ENCODE measurements at regions not wholly inside any gene's neighbourhood (a gene's known extent, or its start where the extent isn't known, plus 50 kb on each side); places are given as distances from the start of the nearest gene placed in this dataset.

DNA sequence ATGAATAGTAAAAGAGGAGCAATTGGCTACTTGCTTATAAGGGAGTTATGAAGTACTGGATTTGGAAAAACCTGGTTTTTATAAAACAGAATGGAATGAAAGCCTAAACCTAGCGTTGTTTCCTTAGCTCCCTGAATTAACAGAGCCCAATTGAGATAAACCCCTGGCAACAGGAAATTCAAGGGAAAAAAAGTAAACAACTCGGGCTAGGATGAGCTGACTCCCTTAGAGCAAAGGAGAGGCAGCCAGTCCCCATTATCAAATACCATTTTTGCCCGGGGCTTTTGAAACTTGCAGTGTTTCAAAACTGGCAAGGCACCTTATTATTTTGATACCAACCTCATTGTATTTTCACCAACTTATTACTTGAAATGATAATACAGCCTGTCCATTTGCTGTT, 587.5 kb downstream of the CD109 start:
- Histone ChIP-seq H3K4me3 (no peak overlapping the region), H3K36me3 (no peaks in the 10 kb centered on the region), H3K27me3 (replicated peaks; ENCODE audit: insufficient read depth) (no peaks in the 10 kb centered on the region), H3K9me3 (no peaks in the 10 kb centered on the region), H3K27ac (no peak overlapping the region), H3K4me1 (replicated peaks) (no peaks in the 10 kb centered on the region)
- intact Hi-C loops (cut with DNase I): no loop called here
- DNase-seq (ENCODE audit: low spot score): no peak
- 29% methylated on average over 3 of the region's 3 CpGs for WGBS
- TF ChIP-seq POLR2AphosphoS5 (IDR thresholded peaks at IDR 0.05) (no peak), POLR2A (IDR thresholded peaks at IDR 0.05) (no peak)
- TF ChIP-seq, protein P1, sequence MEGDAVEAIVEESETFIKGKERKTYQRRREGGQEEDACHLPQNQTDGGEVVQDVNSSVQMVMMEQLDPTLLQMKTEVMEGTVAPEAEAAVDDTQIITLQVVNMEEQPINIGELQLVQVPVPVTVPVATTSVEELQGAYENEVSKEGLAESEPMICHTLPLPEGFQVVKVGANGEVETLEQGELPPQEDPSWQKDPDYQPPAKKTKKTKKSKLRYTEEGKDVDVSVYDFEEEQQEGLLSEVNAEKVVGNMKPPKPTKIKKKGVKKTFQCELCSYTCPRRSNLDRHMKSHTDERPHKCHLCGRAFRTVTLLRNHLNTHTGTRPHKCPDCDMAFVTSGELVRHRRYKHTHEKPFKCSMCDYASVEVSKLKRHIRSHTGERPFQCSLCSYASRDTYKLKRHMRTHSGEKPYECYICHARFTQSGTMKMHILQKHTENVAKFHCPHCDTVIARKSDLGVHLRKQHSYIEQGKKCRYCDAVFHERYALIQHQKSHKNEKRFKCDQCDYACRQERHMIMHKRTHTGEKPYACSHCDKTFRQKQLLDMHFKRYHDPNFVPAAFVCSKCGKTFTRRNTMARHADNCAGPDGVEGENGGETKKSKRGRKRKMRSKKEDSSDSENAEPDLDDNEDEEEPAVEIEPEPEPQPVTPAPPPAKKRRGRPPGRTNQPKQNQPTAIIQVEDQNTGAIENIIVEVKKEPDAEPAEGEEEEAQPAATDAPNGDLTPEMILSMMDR (IDR thresholded peaks at IDR 0.05): no peak

DNA sequence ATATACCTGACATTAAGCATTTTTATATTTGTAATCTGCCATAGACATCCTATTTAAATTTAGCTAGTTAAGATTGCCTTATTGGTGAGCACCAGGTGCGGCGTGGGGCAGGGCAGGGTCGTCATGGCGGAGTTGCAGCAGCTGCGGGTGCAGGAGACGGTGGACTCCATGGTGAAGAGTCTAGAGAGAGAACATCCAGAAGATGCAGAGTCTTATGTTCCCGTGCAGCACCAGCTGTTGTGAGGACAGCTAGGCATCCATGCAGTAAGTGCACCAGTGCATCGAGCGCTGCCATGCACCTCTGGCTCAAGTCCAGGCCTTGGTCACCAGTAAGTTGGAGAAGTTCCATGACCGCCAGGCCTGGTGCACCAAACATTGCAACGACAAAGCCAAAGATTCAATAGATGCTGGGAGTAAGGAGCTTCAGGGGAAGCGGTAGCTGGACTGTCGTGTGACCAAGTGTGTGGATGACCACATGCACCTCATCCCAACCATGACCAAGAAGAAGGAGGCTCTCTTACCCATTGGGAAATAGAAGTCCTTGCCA, 586.2 kb downstream of the CD109 start:
- H3K27me3 ChIP-seq (replicated peaks; ENCODE audit: insufficient read depth): no peaks in the 10 kb centered on the region
- H3K4me1 ChIP-seq (replicated peaks): no peaks in the 10 kb centered on the region
- TF ChIP-seq, protein P1 (IDR thresholded peaks at IDR 0.05): no peak
- TF ChIP-seq POLR2A (IDR thresholded peaks at IDR 0.05): no peak
- no peak for TF ChIP-seq POLR2AphosphoS5 (IDR thresholded peaks at IDR 0.05)
- intact Hi-C loops (cut with DNase I): no loop called here
- H3K9me3 ChIP-seq: no peaks in the 10 kb centered on the region
- no peak for DNase-seq (ENCODE audit: low spot score)
- 93% methylated on average over 13 of the region's 13 CpGs for WGBS
- H3K27ac ChIP-seq: no peak overlapping the region
- H3K4me3 ChIP-seq: no peak overlapping the region
- H3K36me3 ChIP-seq: no peaks in the 10 kb centered on the region

DNA sequence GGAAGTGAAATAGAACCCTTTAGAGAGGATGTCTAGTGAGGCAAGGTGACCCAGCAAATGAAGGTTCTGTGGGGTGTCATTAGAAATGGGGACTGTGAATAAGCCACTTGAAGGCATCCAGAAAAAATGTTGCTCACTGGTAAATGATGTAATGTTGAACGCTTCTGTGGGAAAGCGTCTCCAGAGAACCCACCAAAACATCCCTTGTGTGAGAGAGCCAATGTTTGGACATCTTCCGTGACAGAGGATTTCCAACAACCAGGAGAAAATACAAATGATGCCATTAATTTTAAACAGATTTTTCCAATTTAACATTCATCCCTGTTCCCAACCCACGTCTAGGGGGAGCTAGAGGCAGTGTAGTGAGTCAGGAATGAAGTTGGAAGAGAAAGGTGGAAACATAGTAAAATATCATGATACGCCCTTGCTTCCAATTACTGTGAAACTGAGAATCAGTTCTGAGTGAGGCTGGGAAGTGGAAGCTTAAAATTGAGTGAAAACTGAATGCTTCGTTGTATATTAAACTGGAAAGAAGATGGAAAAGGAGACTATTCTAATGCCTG, 584.2 kb downstream of the CD109 start:
- Histone ChIP-seq H3K27me3 (replicated peaks; ENCODE audit: insufficient read depth) (no peaks in the 10 kb centered on the region), H3K9me3 (no peaks in the 10 kb centered on the region), H3K4me3 (no peak overlapping the region), H3K36me3 (no peaks in the 10 kb centered on the region), H3K4me1 (replicated peaks) (no peaks in the 10 kb centered on the region), H3K27ac (no peak overlapping the region)
- intact Hi-C loops (cut with DNase I): no loop called here
- TF ChIP-seq POLR2A (IDR thresholded peaks at IDR 0.05) (no peak), POLR2AphosphoS5 (IDR thresholded peaks at IDR 0.05) (no peak)
- TF ChIP-seq, protein P1 (IDR thresholded peaks at IDR 0.05): no peak
- 83% methylated on average over 6 of the region's 6 CpGs for WGBS
- no peak for DNase-seq (ENCODE audit: low spot score)

DNA sequence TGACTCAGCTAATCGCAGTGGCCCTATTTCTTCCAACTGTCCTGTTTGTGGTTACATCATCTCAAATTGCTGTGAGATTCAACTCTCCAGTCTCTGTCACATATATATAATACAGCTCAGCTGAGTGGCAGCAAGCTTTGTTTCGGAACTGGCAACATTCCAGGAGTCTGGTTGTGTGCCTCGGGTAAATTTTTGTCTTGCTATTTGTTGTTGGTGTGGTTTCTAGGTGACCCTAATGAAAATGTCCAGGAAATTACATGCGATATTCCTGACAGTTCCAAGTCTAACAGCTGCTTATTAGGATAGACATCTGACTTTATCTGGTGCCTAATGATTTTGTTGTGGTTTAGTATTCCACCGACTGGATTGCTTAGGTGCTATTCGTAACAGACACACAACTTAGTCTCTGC, 581.8 kb downstream of the CD109 start:
- DNase-seq (ENCODE audit: low spot score): no peak
- Histone ChIP-seq H3K4me3 (no peak overlapping the region), H3K36me3 (no peaks in the 10 kb centered on the region), H3K4me1 (replicated peaks) (no peaks in the 10 kb centered on the region), H3K9me3 (no peaks in the 10 kb centered on the region), H3K27me3 (replicated peaks; ENCODE audit: insufficient read depth) (no peaks in the 10 kb centered on the region), H3K27ac (no peak overlapping the region)
- WGBS: 29% methylated on average over 6 of the region's 6 CpGs
- TF ChIP-seq, protein P1 (IDR thresholded peaks at IDR 0.05): no peak
- TF ChIP-seq POLR2A (IDR thresholded peaks at IDR 0.05): no peak
- TF ChIP-seq POLR2AphosphoS5 (IDR thresholded peaks at IDR 0.05): no peak
- intact Hi-C loops (cut with DNase I): no loop called here

DNA sequence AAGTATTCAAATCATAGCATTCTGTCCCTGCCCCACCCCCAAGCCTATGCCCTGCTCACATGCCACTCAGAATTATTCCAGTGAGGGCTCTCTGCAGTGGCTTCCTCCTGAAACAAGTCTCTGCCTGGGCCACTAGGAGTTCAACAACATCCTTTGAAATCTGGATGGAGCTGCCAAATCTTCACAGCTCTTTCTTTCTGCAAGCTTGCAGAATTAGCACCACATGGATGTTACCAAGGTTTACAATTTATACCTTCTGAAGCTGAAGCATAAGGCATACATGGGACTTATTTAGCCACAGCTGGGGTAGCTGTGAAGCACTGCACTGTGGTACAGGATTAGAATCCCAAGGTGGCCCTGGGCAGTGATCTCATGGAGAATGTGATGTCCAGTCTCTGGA, 577.5 kb downstream of the CD109 start:
- no peak overlapping the region for H3K4me3 ChIP-seq
- H3K27me3 ChIP-seq (replicated peaks; ENCODE audit: insufficient read depth): no peaks in the 10 kb centered on the region
- no peaks in the 10 kb centered on the region for H3K36me3 ChIP-seq
- intact Hi-C loops (cut with DNase I): no loop called here
- TF ChIP-seq POLR2AphosphoS5 (IDR thresholded peaks at IDR 0.05) (no peak), POLR2A (IDR thresholded peaks at IDR 0.05) (no peak)
- TF ChIP-seq, protein P1 (IDR thresholded peaks at IDR 0.05): no peak
- no peaks in the 10 kb centered on the region for H3K4me1 ChIP-seq (replicated peaks)
- no peak for DNase-seq (ENCODE audit: low spot score)
- H3K9me3 ChIP-seq: no peaks in the 10 kb centered on the region
- H3K27ac ChIP-seq: no peak overlapping the region
